ENCODE measurements at regions not wholly inside any gene's neighbourhood (a gene's known extent, or its start where the extent isn't known, plus 50 kb on each side); places are given as distances from the start of the nearest gene placed in this dataset.

DNA sequence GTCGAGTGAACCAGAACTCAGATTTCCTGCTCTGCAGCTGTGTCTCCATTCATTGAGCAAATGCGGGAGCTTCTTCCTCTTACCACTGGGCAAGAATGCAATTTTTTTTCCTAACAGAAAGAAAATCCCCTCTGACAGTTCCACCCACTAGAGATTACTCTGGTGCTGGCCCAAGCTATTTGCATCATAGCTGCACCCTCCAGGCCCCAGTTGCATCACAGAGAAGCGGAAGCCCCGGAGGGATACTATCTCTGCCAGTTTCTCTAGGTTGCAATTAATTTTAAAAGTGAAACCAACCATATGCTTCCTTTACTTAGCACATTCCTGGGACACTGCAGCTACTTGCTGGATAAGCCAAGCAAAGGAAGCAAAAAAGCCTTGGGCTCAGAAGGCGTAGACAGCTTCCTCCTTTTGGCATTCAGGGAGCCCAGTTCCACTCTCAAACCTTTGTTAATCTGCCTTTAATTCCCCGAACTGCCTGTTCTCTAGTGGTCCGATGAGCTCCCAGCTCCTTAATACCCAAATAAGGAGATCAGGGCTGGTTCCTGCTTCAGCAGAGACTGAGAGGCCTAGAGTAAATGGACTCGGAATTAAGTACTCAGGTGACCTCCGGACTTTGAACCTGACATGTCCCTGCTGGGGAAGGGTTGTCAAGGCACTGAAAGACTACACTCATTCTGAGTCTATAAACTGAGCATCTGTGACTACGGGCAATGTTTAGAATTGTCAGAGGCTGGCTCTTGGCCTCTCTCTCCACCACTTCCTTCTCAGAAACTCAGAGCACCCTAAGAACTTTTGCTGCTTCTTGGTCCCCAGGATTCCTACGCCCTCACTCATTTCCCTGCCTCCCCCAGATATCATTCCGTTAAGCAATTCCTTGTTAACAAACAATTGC lies 72.5 kb upstream of the TNFSF18 start (continued):
- TF ChIP-seq SIN3A (conservative IDR thresholded peaks at IDR 0.05 in 1 of 2, IDR thresholded peaks at IDR 0.05 in 1 of 2; ENCODE audit: low read depth in 1 of 2, low read length in 2 of 2) (no peak), ZNF274 (IDR thresholded peaks at IDR 0.05; ENCODE audit: borderline replicate concordance, extremely low read depth, low read length) (no peak), TAF1 (IDR thresholded peaks at IDR 0.05; ENCODE audit: low read depth, low read length) (no peak), ASH2L (IDR thresholded peaks at IDR 0.05; ENCODE audit: low read length) (peak; percentile 59)

All from H1 (cell line).